GM19467 (cell line): ENCODE measurements at regions not wholly inside any gene's neighbourhood (a gene's known extent, or its start where the extent isn't known, plus 50 kb on each side); places are given as distances from the start of the nearest gene placed in this dataset.
A peak's percentile ranks its signal among the peaks of the same experiment; 100 is the strongest.

Source experiments
- ATAC-seq: cut with Tn5 transposase; IDR thresholded peaks from one replicate; pipeline ENCODE4 v1.9.1; 2021; ENCODE audit warnings: mild to moderate bottlenecking, moderate library complexity; ENCODE audit not compliant: unreplicated experiment

DNA sequence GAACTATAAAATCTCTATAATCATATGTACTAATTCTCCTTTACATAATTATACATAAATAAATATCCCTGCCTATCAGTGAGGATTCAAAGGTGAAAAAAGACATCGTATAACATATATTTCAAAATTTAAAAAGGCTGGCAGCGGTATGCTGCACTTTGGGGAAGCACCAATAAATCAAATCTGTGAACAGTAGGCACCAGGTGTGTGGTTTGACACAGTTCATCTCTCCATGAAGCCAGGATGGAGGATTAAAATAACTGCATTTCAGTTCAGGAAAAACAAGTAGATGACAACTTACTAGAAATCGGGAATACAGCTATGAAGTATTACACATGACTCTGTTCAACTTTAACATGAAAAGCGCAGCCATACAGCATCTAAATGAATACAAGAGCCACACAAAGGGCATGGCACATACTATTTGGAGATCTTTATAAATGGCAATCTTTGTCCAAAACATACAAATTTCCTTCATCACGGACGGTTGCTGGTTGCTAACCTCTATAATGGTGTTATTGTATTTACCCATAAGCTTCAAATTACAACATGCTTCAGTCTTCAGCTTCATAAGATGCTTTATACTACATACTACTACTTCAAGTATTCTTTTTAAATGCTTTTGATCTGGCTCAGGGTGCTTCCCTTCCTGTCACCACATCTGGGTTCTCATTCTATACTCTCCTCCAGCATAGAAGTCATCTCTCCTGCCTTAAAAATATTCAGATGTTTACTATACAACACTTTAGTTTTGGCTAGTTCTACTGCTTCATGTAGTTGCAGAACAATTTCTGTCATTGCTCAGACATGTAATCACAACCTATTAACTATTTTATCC is 128.7 kb downstream of the KLF12 start:
- ATAC-seq, result no peak

DNA sequence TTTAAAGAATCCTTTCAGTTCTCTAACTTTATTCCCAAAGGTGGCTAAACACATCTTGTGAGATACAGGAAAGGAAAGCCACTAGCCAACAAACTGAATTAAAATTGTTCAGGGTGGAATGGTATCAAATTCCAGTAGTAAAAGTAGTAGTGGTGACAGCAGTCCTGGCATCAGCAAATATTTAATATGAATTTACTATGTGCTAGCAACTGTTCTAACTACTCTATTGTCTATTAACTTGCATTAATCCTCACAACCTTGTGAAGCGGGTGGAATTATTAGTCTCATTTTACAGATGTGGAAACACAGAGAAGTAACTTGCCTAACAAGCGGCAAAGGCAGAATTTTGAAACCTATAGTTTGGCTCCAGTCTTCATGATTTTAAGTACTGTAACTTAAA is 130.1 kb downstream of the KLF12 start:
- ATAC-seq, result no peak

DNA sequence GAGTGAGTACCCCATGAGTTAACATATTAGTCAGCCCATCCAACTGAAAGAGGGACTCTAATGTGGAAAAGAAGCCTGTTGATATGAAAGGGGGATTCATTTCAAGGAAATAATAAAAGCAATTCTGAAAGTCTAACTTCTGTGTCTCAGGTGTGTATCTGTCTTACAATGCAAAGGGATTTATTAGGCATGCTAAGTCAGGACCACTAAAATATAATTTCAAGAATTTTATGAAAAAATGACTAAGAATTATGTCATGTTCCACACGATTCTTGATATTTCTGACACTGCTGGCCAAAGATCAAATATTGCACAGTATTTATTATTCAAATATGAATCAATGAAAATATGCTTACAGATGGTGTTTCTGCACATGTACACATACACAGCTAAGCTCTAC is 130.8 kb downstream of the KLF12 start:
- no peak for ATAC-seq

DNA sequence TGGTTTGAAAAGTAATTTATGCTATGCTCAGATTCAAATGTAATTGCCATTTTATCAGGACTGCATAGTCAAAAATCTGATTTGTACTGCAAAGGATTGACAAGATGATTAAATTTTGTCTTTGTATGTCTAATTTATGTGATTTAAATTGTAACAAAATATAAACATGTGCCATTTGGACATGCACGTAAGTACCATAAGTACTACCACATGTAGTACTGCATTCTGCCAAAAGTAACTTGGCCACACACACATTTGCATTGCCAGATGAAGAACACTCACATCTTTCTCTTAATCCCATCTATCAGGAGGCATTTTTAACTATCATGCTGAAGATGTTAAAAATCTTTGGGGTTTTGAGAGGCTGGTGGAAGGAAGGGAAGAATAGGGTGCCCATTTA is 133.3 kb downstream of the KLF12 start:
- ATAC-seq, result no peak

DNA sequence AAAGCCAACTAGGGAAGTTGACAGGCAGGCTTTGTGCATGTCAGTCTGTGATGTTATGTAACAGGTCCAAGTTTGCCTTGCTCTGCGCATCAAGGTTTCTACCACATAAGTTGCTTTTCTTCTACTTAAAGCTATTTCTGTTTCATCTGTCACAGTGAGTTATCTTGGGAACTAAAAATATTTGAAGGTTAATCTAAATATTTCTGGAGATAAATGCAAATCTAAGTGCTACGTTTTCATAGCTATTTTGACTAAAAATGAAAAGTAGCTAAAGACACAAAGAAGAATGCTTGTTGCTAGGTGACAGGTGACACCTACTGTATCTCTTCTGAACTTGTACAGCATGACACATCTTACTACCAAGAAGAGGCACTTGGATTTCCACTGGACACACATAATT is 135.6 kb downstream of the KLF12 start:
- ATAC-seq, result peak; percentile 62

DNA sequence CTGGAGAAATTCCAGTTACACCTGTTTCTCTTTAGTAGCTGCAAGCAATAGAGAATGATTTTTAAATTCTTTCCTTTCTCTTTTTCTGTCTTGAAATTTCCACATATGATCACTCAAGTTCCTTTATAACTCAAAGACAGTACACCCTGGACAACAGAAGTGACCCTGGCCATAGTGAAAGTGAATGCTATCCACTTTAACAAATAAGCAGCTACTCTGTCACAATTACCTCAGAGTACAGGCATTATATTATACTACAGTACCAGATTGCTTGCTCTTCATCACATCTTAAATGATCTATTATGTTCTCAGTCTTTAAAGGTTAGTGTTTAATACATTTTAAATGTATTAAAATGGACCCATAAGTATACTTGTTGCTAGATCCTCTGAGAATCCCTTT is 136.2 kb downstream of the KLF12 start:
- no peak for ATAC-seq

DNA sequence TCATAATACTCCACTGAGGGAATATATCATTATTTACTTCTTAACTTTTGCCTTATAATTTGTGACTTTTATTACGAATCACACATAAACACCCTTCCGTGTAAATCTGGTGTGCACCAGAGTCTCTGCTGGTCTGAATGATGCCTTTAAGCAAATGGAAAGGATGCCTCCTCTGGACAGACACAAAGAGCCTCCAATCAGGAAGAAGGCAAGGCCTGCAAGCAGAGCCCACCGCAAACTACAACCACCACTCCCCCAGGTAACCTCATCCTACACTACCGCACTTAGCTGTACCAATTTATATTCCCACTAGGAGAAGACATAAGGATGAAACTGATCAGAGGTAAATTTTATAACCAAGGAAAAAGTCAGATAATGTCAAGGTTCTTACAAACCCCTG is 137.6 kb downstream of the KLF12 start:
- ATAC-seq, result no peak

DNA sequence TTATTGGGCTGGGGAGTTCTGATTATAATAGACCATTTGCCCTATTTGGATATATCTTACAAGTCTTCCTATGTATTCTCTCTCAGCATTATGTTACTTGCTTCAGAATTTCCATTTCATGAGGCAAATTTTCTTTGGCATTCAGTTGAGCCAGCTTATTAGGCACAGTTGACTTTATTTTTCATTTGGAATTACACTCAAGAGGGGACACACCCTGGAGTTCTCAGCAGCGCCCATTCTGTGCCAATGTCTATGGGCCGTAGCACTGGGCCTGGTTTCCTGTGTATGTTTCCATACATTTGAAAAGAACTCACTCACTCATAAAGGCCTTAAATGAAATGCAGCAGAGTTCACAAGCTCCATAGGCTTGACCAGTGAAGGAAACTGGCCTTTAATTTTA is 138.5 kb downstream of the KLF12 start:
- no peak for ATAC-seq

DNA sequence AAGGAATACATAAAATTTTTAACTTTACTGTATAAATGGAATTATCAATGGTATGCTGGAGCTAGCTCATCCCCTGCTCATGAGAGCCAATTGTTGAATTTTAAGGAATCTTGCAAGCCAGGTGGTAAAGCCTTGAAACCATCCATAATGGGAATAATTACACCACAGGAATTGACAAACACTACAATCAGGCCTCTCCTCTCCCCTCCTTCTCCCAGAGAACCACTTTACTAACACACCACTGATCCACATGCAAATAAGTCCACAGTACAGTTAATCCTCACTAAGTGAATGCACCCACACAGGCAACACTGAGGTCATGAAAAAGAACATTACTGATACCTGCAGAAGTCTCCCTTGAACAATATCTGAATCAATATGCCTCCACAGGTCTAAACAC is 140.5 kb downstream of the KLF12 start:
- no peak for ATAC-seq

DNA sequence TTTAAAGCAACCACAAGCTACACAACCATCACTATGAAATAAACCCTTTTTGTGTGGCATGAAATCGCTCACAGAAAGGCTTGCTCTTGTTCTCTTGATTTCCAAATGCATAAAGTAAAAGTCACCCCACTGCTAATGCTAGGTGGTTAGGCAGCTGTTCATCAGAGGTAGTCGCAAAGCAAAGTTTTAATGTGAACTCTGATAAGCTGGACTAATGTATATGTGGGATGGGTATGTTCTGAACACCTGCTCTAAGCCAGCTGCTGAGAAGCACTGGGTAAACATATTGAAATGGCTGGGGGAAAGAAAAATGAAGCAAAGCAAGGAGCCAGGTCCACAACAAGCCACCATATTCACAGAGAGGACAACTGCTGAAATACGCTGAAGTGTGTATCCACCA is 142.3 kb downstream of the KLF12 start:
- no peak for ATAC-seq

DNA sequence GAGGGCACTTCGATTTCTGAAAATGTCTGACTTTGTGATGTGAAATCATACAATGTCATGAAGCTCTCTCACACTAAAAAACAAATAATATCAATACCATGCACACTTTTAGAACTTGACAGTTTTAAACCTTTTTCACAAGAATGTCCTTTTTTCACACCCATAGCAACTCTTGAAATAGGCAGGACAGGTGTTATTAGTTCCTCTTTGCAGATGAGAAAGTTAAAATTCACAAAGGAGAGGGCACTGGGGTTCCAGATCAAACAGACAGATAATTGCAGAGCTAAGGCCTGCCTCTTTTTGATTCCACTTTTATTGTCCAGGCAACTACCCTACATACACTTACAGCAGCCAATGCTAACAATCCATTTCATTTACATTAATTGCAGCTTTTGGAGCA is 142.8 kb downstream of the KLF12 start:
- ATAC-seq, result no peak

DNA sequence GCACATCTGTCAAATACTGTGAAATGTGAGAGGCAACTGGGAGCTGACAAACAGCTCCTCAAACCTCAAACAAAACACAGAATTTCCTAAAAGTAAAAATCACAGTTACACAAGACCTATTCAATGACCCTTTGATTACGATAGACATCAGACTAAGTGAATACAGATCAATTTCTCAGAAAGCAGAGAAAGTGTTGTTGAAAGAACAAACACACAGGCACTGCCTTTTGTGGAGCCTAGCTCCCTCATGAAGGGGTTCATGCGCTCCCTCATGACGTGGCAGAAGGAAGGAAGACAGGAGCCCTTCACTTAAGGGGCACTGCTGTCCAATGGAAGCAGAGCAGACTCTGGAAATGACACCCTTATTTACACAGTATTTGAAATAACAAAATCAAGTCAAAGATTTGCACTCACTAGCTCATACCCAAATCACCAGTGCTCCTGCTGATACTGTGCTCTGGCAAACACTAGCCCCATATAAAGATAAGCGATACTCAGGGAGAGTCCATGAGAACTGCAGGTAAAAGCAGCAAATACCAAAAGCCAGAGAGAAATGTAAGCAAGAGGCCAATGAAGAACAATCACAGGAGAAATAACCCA is 144.9 kb downstream of the KLF12 start:
- no peak for ATAC-seq

DNA sequence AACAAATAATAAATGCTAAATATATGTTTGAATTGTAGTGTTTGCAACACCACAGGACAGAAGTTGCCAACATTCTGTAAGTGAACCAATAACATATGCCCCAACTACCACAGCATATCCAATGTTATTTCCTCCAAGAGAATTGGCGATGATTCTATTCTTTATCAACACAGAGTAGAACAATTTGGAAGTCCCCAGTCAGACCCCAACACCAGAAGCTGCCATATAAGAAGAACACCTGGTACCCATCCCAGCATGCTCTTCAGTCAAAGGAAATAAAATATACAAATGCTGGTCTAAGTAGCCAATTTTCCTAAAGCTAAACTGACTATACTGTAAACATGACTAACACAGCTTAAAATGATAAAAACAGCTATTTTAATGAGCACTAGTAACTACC is 145.7 kb downstream of the KLF12 start:
- ATAC-seq, result no peak

DNA sequence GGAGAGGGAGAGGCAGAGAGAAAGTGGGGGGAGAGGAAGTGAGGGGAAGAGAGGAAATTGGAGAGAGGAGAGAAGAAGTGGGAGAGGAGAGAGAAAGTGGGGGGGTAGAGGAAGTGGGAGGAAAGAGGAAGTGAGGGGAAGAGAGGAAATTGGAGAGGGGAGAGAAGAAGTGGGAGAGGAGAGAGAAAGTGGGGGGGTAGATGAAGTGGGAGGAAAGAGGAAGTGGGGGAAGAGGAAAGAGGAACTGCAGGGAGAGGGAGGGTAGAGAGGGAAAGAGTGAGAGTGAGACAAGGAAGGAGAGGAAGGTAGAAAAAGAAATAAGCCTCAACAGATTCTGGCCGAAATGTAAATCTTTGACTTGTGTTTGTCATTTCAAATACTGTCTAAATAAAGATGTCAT is 146.6 kb downstream of the KLF12 start:
- no peak for ATAC-seq

DNA sequence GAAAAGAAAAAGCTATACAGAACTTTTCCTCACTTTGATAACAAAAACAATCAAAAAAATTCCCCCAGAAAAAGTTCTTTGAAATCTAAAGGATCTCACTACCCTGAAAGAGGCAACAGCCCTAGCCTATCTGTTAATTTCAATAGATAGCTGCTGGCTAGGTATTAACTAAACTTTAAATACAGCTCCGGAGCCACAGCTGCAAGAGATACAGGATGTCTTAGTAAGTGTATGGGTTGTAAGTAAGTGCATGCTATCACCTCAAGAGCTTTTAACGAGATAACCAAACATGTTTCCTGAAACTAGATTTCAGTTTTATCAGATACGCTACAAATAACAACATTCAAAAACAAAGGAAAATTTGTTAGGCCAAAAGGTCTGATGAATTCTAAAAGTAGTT is 148.4 kb downstream of the KLF12 start:
- no peak for ATAC-seq

DNA sequence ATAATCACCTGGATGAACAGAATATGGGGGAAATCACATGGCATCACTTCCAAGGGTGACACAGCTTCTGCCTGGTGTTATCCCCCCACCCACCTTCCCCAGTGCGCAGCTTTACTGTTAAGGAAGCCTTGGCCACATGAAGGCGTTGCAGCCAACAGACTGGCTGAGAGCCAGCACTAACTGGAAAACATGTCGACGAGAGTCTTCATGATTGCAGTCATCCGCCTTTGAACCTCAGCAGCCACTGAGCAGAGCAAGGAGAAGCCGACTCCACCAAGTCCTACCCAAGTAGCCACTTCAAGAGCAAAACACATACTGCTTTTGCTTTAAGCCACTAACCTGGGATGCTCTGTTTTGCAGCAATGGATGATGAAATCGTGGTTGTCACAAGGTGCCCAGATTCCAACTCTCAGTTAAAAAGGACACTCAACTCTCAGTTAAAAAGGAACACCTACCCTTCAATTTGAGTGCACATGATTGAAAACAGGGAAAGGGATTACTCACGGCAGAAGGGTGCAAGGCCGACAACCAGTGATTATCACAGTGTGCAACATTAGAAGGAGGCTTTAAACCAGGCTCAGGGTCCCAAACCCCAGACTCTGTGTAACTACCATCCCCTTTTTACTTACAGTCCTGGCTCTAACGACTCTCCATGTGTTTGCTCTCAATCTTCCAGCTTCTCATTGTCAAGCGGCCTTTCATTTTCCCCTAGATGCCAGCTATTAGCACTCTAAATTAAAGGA is 149.1 kb downstream of the KLF12 start:
- no peak for ATAC-seq

DNA sequence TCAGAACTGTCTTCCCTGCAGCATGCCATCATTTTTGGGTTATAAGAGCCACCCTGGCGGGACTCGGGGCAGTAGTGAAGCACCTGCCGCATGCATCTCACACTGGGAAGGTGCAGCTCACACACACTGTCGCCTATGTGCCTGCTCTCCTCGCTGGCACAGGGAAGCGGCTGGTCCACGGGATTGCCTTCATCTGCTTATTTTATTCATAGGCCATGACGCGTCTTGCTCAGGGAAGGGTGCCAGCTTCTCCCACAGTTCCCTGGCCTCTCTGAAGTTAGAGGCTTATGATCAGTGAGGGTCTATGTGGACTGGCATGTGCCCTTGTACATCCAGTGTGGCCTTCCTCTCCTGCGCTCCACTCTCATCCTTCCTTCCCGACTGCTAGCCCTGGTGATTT is 150.0 kb downstream of the KLF12 start:
- ATAC-seq, result no peak

DNA sequence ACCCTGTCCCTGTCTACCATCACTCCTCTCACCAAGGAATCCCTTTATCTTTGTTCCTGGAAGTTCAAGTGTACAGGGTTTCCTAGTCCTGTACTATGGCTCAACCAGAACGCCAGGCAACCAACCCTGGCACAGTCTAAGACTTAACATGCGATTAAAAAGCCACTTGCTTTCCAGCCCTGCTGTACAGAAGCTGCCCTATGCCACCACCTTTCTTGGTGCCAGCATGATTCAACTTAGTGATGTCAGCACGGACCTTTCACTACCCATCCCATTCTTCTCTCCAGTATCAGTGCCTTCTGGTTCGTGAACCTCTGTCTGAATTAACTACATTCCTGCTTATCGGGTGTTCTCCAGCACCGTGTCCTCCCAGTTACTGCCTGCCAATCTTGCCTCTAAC is 151.1 kb downstream of the KLF12 start:
- no peak for ATAC-seq

DNA sequence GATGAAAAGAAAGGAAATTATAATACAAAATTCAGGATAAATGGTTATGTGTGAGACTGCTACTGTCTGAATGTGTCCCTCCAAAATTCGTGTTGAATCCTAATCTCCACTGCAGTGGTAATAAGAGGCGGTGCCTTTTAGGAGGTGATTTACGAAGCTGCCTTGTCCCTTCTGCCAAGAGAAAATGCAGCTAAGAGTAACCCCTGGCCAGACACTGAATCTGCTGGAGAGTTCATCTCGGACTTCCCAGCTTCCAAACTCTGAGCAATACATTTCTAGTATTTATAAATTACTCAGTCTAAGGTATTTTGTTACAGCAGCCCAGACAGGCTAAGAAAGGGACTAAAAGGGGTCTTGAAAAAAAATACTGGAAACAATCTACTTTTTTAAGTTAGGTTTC is 152.6 kb downstream of the KLF12 start:
- no peak for ATAC-seq

DNA sequence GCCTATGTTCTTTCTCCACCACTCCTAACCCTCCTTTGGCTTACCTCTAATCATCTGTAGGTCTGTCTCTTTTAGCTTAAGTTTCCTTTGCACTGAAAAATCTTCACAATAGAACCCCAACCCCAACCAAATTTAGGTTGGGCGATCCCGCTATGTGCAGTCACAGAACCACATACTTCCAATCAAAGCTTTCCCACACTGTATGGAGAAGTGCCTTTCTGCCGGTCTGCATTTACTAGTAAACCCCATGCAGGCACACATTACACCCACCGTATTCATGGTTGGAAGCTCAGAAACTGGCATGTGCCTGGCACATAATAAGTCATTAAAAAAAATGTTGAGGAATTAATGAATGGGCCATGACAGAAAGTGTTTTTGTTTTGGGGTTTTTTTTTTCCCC is 158.4 kb downstream of the KLF12 start:
- no peak for ATAC-seq

DNA sequence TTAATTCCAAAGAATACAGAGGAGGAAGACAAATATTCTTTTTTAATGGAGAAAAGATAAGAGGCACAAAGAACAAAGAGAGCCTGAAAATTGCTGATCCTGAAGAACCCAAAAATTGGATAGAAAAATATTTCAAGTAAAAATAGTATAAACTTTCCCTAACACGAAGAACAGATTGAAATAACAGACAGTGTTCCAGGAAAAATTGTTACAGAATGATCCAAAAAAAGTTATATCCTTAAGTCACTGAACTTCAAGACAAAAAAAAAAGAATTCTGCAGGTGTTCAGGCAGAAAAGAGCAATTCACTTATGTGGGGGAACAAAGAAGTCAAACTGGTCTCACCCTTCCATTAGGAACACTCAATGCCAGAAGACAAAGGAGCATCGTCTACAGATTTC is 160.2 kb downstream of the KLF12 start:
- ATAC-seq, result no peak

DNA sequence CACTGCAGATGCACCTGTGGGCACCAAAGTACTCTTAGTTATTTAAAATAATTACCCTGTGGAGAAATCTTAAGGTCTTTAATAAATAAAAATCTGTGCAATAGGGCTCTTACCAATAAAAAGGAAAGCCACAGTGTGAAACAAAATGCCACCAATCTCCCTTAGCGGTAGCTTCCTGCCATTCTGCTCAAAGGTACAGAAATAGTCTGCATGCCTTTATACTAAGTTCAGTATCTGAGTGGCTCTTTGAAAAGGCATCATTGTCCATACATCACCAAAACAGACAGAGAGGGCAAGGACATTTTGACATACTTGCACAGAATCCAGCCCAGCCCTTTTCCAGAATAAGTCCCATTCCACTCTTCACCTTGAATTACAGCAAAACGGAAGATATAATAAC is 161.0 kb downstream of the KLF12 start:
- no peak for ATAC-seq
